Frontal cortex (tissue), 3 donors: ENCODE measurements at regions not wholly inside any gene's neighbourhood (a gene's known extent, or its start where the extent isn't known, plus 50 kb on each side); places are given as distances from the start of the nearest gene placed in this dataset.
"Not testable (repeated sequence)": the region's sequence is repeated elsewhere in the genome, so short reads cannot be mapped to it uniquely, and the experiment has no call there.

Source experiments
- DNase-seq, 2 donors: peaks; one replicate each; pipeline ENCODE4 v3.0.0; 2012; ENCODE audit warnings: low spot score in 2 of 2
- FAIRE-seq: peaks from 2 replicates; lab custom pipeline; 2012; peaks lifted over from hg19 to GRCh38; lab: Jason Lieb, UNC
- donor health status: control.
- donor health status: control.
- donor health status: control.

- DNase-seq (no peak), FAIRE-seq (no peak)
Observed at GRCh38 chr5:40360685-40361084, 319.0 kb upstream of the PTGER4 start.

GRCh38 chr5:40359832-40360231 lies 319.9 kb upstream of the PTGER4 start:
- no peak for DNase-seq
- FAIRE-seq, result no peak

- FAIRE-seq, result no peak
- DNase-seq, result no peak
Observed at GRCh38 chr5:40359093-40359492, 320.6 kb upstream of the PTGER4 start.

GRCh38 chr5:40356248-40356647 lies 323.5 kb upstream of the PTGER4 start:
- FAIRE-seq, result no peak

GRCh38 chr5:40355846-40356245 lies 323.9 kb upstream of the PTGER4 start:
- DNase-seq (no peak), FAIRE-seq (no peak)

More at GRCh38 chr5:40356248-40356647, 323.5 kb upstream of the PTGER4 start:
- no peak for DNase-seq

- DNase-seq (no peak), FAIRE-seq (no peak)
Observed at GRCh38 chr5:40355181-40355580, 324.5 kb upstream of the PTGER4 start.

GRCh38 chr5:40354171-40354570 lies 325.5 kb upstream of the PTGER4 start:
- DNase-seq (no peak), FAIRE-seq (no peak)

GRCh38 chr5:40353442-40353841 lies 326.3 kb upstream of the PTGER4 start:
- FAIRE-seq (no peak), DNase-seq (no peak)

GRCh38 chr5:40347981-40348725 lies 331.6 kb upstream of the PTGER4 start:
- DNase-seq (peak in 1 of 2 donors; percentile 4), FAIRE-seq (no peak)

- no peak for FAIRE-seq
- DNase-seq, result no peak
Observed at GRCh38 chr5:40346901-40347300, 332.8 kb upstream of the PTGER4 start.

- FAIRE-seq, DNase-seq: not testable (repeated sequence)
Observed at GRCh38 chr5:40338434-40338833, 341.3 kb upstream of the PTGER4 start.

GRCh38 chr5:40334242-40334635 lies 345.5 kb upstream of the PTGER4 start:
- DNase-seq (no peak), FAIRE-seq (no peak)

GRCh38 chr5:40333459-40334241 lies 346.1 kb upstream of the PTGER4 start:
- DNase-seq, result no peak
- FAIRE-seq, result no peak

GRCh38 chr5:40332970-40333369 lies 346.7 kb upstream of the PTGER4 start:
- FAIRE-seq, result no peak
- DNase-seq, result no peak

- FAIRE-seq (no peak), DNase-seq (no peak)
Observed at GRCh38 chr5:40331616-40332015, 348.1 kb upstream of the PTGER4 start.

- no peak for FAIRE-seq
- DNase-seq, result no peak
Observed at GRCh38 chr5:40321514-40321913, 358.2 kb upstream of the PTGER4 start.

- DNase-seq (no peak), FAIRE-seq (no peak)
Observed at GRCh38 chr5:40318395-40318794, 361.3 kb upstream of the PTGER4 start.

GRCh38 chr5:40317023-40317422 lies 362.7 kb upstream of the PTGER4 start:
- FAIRE-seq (no peak), DNase-seq (no peak)

GRCh38 chr5:40315126-40315525 lies 364.6 kb upstream of the PTGER4 start:
- FAIRE-seq (no peak), DNase-seq (no peak)

- DNase-seq, result no peak
- FAIRE-seq, result no peak
Observed at GRCh38 chr5:40314275-40314674, 365.4 kb upstream of the PTGER4 start.

GRCh38 chr5:40312205-40312604 lies 367.5 kb upstream of the PTGER4 start:
- no peak for FAIRE-seq

More at GRCh38 chr5:40312205-40312604, 367.5 kb upstream of the PTGER4 start:
- no peak for DNase-seq
